ENCODE measurements at regions not wholly inside any gene's neighbourhood (a gene's known extent, or its start where the extent isn't known, plus 50 kb on each side); places are given as distances from the start of the nearest gene placed in this dataset.

GRCh38 chr3:137477614-137478013 is 286.5 kb upstream of the SOX14 start:
- BruUV-seq (replicated peaks) = no TSS peak

More at GRCh38 chr3:137477614-137478013, 286.5 kb upstream of the SOX14 start:
- ATAC-seq (ENCODE audit: low read depth) = no peak
- H3K4me2 ChIP-seq (ENCODE audit: low read depth, low read length) = no peak overlapping the region
- H4K5ac ChIP-seq (ENCODE audit: low read depth, low read length) = no peak overlapping the region
- H2BK15ac ChIP-seq (ENCODE audit: low read depth, low read length) = no peak overlapping the region
- CTCF ChIA-PET = no interaction called here
- H3K27me3 ChIP-seq (ENCODE audit: control insufficient read depth, insufficient read depth, low read length) = no peaks in the 10 kb centered on the region
- H2AK9ac ChIP-seq (replicated peaks; ENCODE audit: low read depth, low read length, poor library complexity) = no peak overlapping the region
- H4K8ac ChIP-seq (ENCODE audit: low read depth in 2 of 2, low read length in 2 of 2) = no peak overlapping the region
- H2AFZ ChIP-seq (replicated peaks; ENCODE audit: low read length, poor library complexity) = no peak overlapping the region
- no peak overlapping the region for H3K14ac ChIP-seq (replicated peaks; ENCODE audit: low read depth, low read length)
- no peak overlapping the region for H2BK20ac ChIP-seq (ENCODE audit: low read depth, low read length)
- H3K36me3 ChIP-seq (ENCODE audit: control insufficient read depth, insufficient read depth, low read length) = no peaks in the 10 kb centered on the region
- intact Hi-C loops (cut with micrococcal nuclease) (no loop called here), dilution Hi-C loops (cut with HindIII; ENCODE audit: low sequenced_read_pairs, unreplicated experiment) (no loop called here), in situ Hi-C loops (cut with MboI; ENCODE audit: low sequenced_read_pairs) (no loop called here)
- no peak overlapping the region for H3K4me3 ChIP-seq (ENCODE audit: insufficient read depth, low read depth, low read length)
- no peak overlapping the region for H4K91ac ChIP-seq (ENCODE audit: insufficient read depth, low read depth, low read length)
- no peak for TF ChIP-seq USF2 (IDR thresholded peaks at IDR 0.05; ENCODE audit: low read depth, low read length)
- no peak for TF ChIP-seq ELK1 (IDR thresholded peaks at IDR 0.05; ENCODE audit: borderline replicate concordance, low read depth, low read length)
- TF ChIP-seq RCOR1 (IDR thresholded peaks at IDR 0.05; ENCODE audit: insufficient replicate concordance, low read length) = no peak
- TF ChIP-seq MAZ (IDR thresholded peaks at IDR 0.05; ENCODE audit: borderline replicate concordance, low read depth, low read length) = no peak
- no peak for TF ChIP-seq BHLHE40 (IDR thresholded peaks at IDR 0.05; ENCODE audit: low read depth, low read length)
- no peak for TF ChIP-seq NFE2L2 (IDR thresholded peaks at IDR 0.05; ENCODE audit: low read depth, low read length)
- TF ChIP-seq CHD1 (IDR thresholded peaks at IDR 0.05; ENCODE audit: low read depth, low read length) = no peak
- no peak for TF ChIP-seq SMC3 (IDR thresholded peaks at IDR 0.05; ENCODE audit: low read depth, low read length)
- TF ChIP-seq POLR2A (IDR thresholded peaks at IDR 0.05; ENCODE audit: low read depth, low read length) = no peak
- H3K4ac ChIP-seq (ENCODE audit: low read depth, low read length) = no peak overlapping the region
- DNase-seq = no peak
- H3K56ac ChIP-seq (ENCODE audit: extremely low read depth, insufficient read depth, low read length) = no peak overlapping the region
- H3K9me1 ChIP-seq (ENCODE audit: insufficient read depth, low read length) = no peaks in the 10 kb centered on the region
- no peaks in the 10 kb centered on the region for H4K20me1 ChIP-seq (ENCODE audit: insufficient read depth, low read length)
- no peaks in the 10 kb centered on the region for H3K4me1 ChIP-seq (ENCODE audit: control insufficient read depth, insufficient read depth, low read length)
- no peak overlapping the region for H3K27ac ChIP-seq (ENCODE audit: insufficient read depth, low read length)
- no peaks in the 10 kb centered on the region for H3K79me1 ChIP-seq (ENCODE audit: low read depth in 1 of 2, low read length in 2 of 2)
- H2BK120ac ChIP-seq (ENCODE audit: low read depth, low read length) = no peak overlapping the region
- H3K9ac ChIP-seq (ENCODE audit: low read depth, low read length) = no peak overlapping the region
- no peak overlapping the region for H2AK5ac ChIP-seq (ENCODE audit: low read depth, low read length)
- peaks cover 21% of the 10 kb centered on the region for H3K9me3 ChIP-seq (ENCODE audit: control insufficient read depth, insufficient read depth, low read length)
- POLR2A ChIA-PET (ENCODE audit: unreplicated experiment) = no interaction called here
- H3K18ac ChIP-seq (ENCODE audit: low read depth, low read length) = no peak overlapping the region
- no peak overlapping the region for H3K23ac ChIP-seq (ENCODE audit: low read depth, low read length)
- no CpG with 5 or more reads among the region's 6 CpGs for WGBS, 2 experiments (ENCODE audit: extremely low coverage in 2 of 2, insufficient read length in 1 of 2)
- no peak overlapping the region for H2BK5ac ChIP-seq (ENCODE audit: low read depth, low read length, poor library complexity, severe bottlenecking)
